WTC11 (cell line): ENCODE measurements at regions not wholly inside any gene's neighbourhood (a gene's known extent, or its start where the extent isn't known, plus 50 kb on each side); places are given as distances from the start of the nearest gene placed in this dataset.

Experiments
- ATAC-seq: fragments of 200-7000 bp; cut with Tn5 transposase; 2 replicates; pipeline ENCODE4 v1.10.0; 2021; ENCODE audit warnings: mild to moderate bottlenecking, moderate library complexity
- CTCF ChIA-PET: fragments of 300-600 bp; sonication (Branson Sonifier 250); formaldehyde crosslinking; loops from one replicate; lab custom pipeline; 2021; ENCODE audit warnings: antibody characterized with exemption; lab: Charles Lee
- POLR2A ChIA-PET: fragments of 350-600 bp; sonication (Branson Sonifier 250); formaldehyde crosslinking; loops from one replicate; lab custom pipeline; 2021; ENCODE audit warnings: antibody characterized with exemption; lab: Charles Lee
- DNase-seq: peaks from one replicate; pipeline ENCODE4 v3.0.0; 2021; ENCODE audit warnings: low spot score
- H3K27ac Mint-ChIP-seq: 2 replicates; pipeline ENCODE4 v1.8.0; 2021; ENCODE audit warnings: mixed read lengths
- H3K27me3 Mint-ChIP-seq: 2 replicates; pipeline ENCODE4 v1.8.0; 2021; ENCODE audit warnings: low read depth, mild to moderate bottlenecking, moderate library complexity, mixed read lengths
- H3K36me3 Mint-ChIP-seq: 2 replicates; pipeline ENCODE4 v1.8.0; 2021; ENCODE audit warnings: mixed read lengths
- H3K4me1 Mint-ChIP-seq: 2 replicates; pipeline ENCODE4 v1.8.0; 2022; ENCODE audit warnings: mixed read lengths
- H3K4me3 Mint-ChIP-seq: 2 replicates; pipeline ENCODE4 v1.8.0; 2021; ENCODE audit warnings: mild to moderate bottlenecking, moderate library complexity, mixed read lengths
- H3K9me3 Mint-ChIP-seq: 2 replicates; pipeline ENCODE4 v1.8.0; 2021; ENCODE audit warnings: mixed read lengths
- AR ChIP-seq: fragments of 250-450 bp; sonication (Bioruptor Pico); IDR thresholded peaks from 2 replicates; pipeline ENCODE4 v1.9.0; 2021; ENCODE audit warnings: mild to moderate bottlenecking
- ATF1 ChIP-seq: sonication (generic); formaldehyde crosslinking; IDR thresholded peaks from 2 replicates; pipeline ENCODE4 v1.8.1; 2023; ENCODE audit warnings: mild to moderate bottlenecking, moderate library complexity, missing genetic modification reagents
- CTCF ChIP-seq: fragments of 200-600 bp; IDR thresholded peaks from 2 replicates; pipeline ENCODE4 v1.8.0; 2022; ENCODE audit warnings: antibody characterized with exemption
- E2F5 ChIP-seq: sonication (generic); formaldehyde crosslinking; IDR thresholded peaks from 2 replicates; pipeline ENCODE4 v1.8.1; 2022; ENCODE audit warnings: mild to moderate bottlenecking, moderate library complexity, missing genetic modification reagents
- ELF4 ChIP-seq: sonication (generic); formaldehyde crosslinking; IDR thresholded peaks from 2 replicates; pipeline ENCODE4 v1.8.1; 2022; ENCODE audit warnings: low read depth, mild to moderate bottlenecking, moderate library complexity, missing genetic modification reagents
- EMX1 ChIP-seq: fragments of 250-450 bp; sonication (Bioruptor Pico); IDR thresholded peaks from 2 replicates; pipeline ENCODE4 v1.8.0; 2021; ENCODE audit warnings: mild to moderate bottlenecking
- ESRRA ChIP-seq: sonication (generic); formaldehyde crosslinking; IDR thresholded peaks from 2 replicates; pipeline ENCODE4 v1.8.1; 2022; ENCODE audit warnings: mild to moderate bottlenecking, missing genetic modification reagents, borderline replicate concordance
- FOXJ3 ChIP-seq: sonication (generic); formaldehyde crosslinking; IDR thresholded peaks from 2 replicates; pipeline ENCODE4 v1.9.0; 2021; ENCODE audit warnings: missing genetic modification reagents, mild to moderate bottlenecking, borderline replicate concordance
- IRF1 ChIP-seq: sonication (generic); formaldehyde crosslinking; IDR thresholded peaks from 2 replicates; pipeline ENCODE4 v1.8.0; 2023; ENCODE audit warnings: missing genetic modification reagents
- IRF2 ChIP-seq: sonication (generic); formaldehyde crosslinking; IDR thresholded peaks from 2 replicates; pipeline ENCODE4 v1.8.0; 2022; ENCODE audit warnings: low read depth, missing genetic modification reagents, borderline replicate concordance
- JAZF1 ChIP-seq: fragments of 250-450 bp; sonication (Bioruptor Pico); IDR thresholded peaks from 2 replicates; pipeline ENCODE4 v1.9.0; 2021; ENCODE audit warnings: moderate library complexity, mild to moderate bottlenecking, inconsistent platforms
- MAX ChIP-seq: sonication (generic); formaldehyde crosslinking; IDR thresholded peaks from 2 replicates; pipeline ENCODE4 v1.8.0; 2022; ENCODE audit warnings: mild to moderate bottlenecking, missing genetic modification reagents
- MXD4 ChIP-seq: fragments of 250-450 bp; sonication (Bioruptor Pico); IDR thresholded peaks from 2 replicates; pipeline ENCODE4 v1.8.0; 2021; ENCODE audit warnings: mild to moderate bottlenecking, moderate library complexity, borderline replicate concordance
- NFYB ChIP-seq: sonication (generic); formaldehyde crosslinking; conservative IDR thresholded peaks from 2 replicates; pipeline ENCODE4 v1.8.0; 2022; ENCODE audit warnings: low read depth, missing genetic modification reagents
- NR3C1 ChIP-seq: sonication (generic); formaldehyde crosslinking; conservative IDR thresholded peaks from 2 replicates; pipeline ENCODE4 v1.8.1; 2023; ENCODE audit warnings: low read depth, mild to moderate bottlenecking, missing genetic modification reagents
- OVOL2 ChIP-seq: fragments of 250-450 bp; sonication (Bioruptor Pico); IDR thresholded peaks from 2 replicates; pipeline ENCODE4 v1.9.0; 2021; ENCODE audit warnings: mild to moderate bottlenecking, borderline replicate concordance
- PREB ChIP-seq: sonication (generic); formaldehyde crosslinking; IDR thresholded peaks from 2 replicates; pipeline ENCODE4 v1.8.1; 2022; ENCODE audit warnings: mild to moderate bottlenecking, missing genetic modification reagents, moderate library complexity, borderline replicate concordance
- RELA ChIP-seq: sonication (generic); formaldehyde crosslinking; IDR thresholded peaks from 2 replicates; pipeline ENCODE4 v1.8.1; 2022; ENCODE audit warnings: missing genetic modification reagents, mild to moderate bottlenecking, borderline replicate concordance
- TEAD1 ChIP-seq: sonication (generic); formaldehyde crosslinking; IDR thresholded peaks from 2 replicates; pipeline ENCODE4 v1.8.0; 2022; ENCODE audit warnings: mild to moderate bottlenecking, missing genetic modification reagents
- ZMAT4 ChIP-seq: fragments of 250-450 bp; sonication (Bioruptor Pico); IDR thresholded peaks from 2 replicates; pipeline ENCODE4 v1.9.0; 2021; ENCODE audit warnings: mild to moderate bottlenecking
- ZNF138 ChIP-seq: sonication (generic); formaldehyde crosslinking; conservative IDR thresholded peaks from 2 replicates; pipeline ENCODE4 v1.8.1; 2022; ENCODE audit warnings: mild to moderate bottlenecking, moderate library complexity, missing genetic modification reagents
- ZNF671 ChIP-seq: fragments of 250-450 bp; sonication (Bioruptor Pico); IDR thresholded peaks from 2 replicates; pipeline ENCODE4 v1.8.0; 2021; ENCODE audit warnings: mild to moderate bottlenecking

- H3K4me1 Mint-ChIP-seq, result peaks cover 23% of the 10 kb centered on the region
- DNase-seq (no peak), ATAC-seq (no peak)
- no peak for TF ChIP-seq E2F5
- no peak for TF ChIP-seq EMX1 (CRISPR knock-in tag)
- no peak for TF ChIP-seq PREB (CRISPR knock-in tag)
- no peak for TF ChIP-seq ZMAT4 (CRISPR knock-in tag)
- TF ChIP-seq JAZF1, result no peak
- no peak for TF ChIP-seq CTCF
- no peak for TF ChIP-seq ZNF671
- no peak for TF ChIP-seq MXD4
- TF ChIP-seq TEAD1, result no peak
- TF ChIP-seq ZNF138 (CRISPR knock-in tag), result no peak
- TF ChIP-seq ESRRA (CRISPR knock-in tag), result no peak
- TF ChIP-seq FOXJ3 (CRISPR knock-in tag), result no peak
- TF ChIP-seq NR3C1, result no peak
- no peak for TF ChIP-seq ELF4 (CRISPR knock-in tag)
- no peak for TF ChIP-seq OVOL2 (CRISPR knock-in tag)
- TF ChIP-seq RELA (CRISPR knock-in tag), result no peak
- no peak for TF ChIP-seq NFYB (CRISPR knock-in tag)
- TF ChIP-seq IRF2, result no peak
- TF ChIP-seq, all 79 proteins: peak for 0
- H3K4me3 Mint-ChIP-seq, result no peak overlapping the region
- CTCF ChIA-PET, result interaction anchor here (3.7 kb wide), 1 partner anchor 150 kb away, joined by 18 read pairs; no protein-coding TSS in a partner anchor
- H3K36me3 Mint-ChIP-seq, result no peaks in the 10 kb centered on the region
- no peak overlapping the region for H3K27ac Mint-ChIP-seq
- H3K9me3 Mint-ChIP-seq, result peaks cover 3% of the 10 kb centered on the region; the same call in 1 of the 2 replicates
- H3K27me3 Mint-ChIP-seq, result no peaks in the 10 kb centered on the region
- POLR2A ChIA-PET, result no interaction called here
Measured at GRCh38 chr5:4145511-4145910, 549.9 kb downstream of the IRX1 start.

- ChIA-PET POLR2A (no interaction called here), CTCF (no interaction called here)
- H3K27me3 Mint-ChIP-seq, result no peaks in the 10 kb centered on the region
- peaks cover 3% of the 10 kb centered on the region; the same call in 1 of the 2 replicates for H3K9me3 Mint-ChIP-seq
- H3K4me1 Mint-ChIP-seq, result peaks cover 13% of the 10 kb centered on the region
- ATAC-seq (no peak), DNase-seq (no peak)
- H3K27ac Mint-ChIP-seq, result no peak overlapping the region
- TF ChIP-seq AR (no peak), ATF1 (CRISPR knock-in tag) (no peak), MAX (no peak), IRF1 (no peak)
- no peak overlapping the region for H3K4me3 Mint-ChIP-seq
- H3K36me3 Mint-ChIP-seq, result no peaks in the 10 kb centered on the region
Measured at GRCh38 chr5:4148009-4148408, 552.4 kb downstream of the IRX1 start.
